Activated CD4-positive, CD25-positive, alpha-beta regulatory T cell treated with anti-CD3 and anti-CD28 coated beads, Interleukin-2, amount 50 U/mL, for 24 hours (primary cell): ENCODE measurements at regions not wholly inside any gene's neighbourhood (a gene's known extent, or its start where the extent isn't known, plus 50 kb on each side); places are given as distances from the start of the nearest gene placed in this dataset.
"Not testable (repeated sequence)": the region's sequence is repeated elsewhere in the genome, so short reads cannot be mapped to it uniquely, and the experiment has no call there.

Experiments used
- ATAC-seq, 2 donors: fragments of 150-1000 bp; cut with Tn5 transposase; one replicate each; pipeline ENCODE4 v1.10.0; 2021; ENCODE audit warnings: mild to moderate bottlenecking in 1 of 2, moderate library complexity in 1 of 2

DNA sequence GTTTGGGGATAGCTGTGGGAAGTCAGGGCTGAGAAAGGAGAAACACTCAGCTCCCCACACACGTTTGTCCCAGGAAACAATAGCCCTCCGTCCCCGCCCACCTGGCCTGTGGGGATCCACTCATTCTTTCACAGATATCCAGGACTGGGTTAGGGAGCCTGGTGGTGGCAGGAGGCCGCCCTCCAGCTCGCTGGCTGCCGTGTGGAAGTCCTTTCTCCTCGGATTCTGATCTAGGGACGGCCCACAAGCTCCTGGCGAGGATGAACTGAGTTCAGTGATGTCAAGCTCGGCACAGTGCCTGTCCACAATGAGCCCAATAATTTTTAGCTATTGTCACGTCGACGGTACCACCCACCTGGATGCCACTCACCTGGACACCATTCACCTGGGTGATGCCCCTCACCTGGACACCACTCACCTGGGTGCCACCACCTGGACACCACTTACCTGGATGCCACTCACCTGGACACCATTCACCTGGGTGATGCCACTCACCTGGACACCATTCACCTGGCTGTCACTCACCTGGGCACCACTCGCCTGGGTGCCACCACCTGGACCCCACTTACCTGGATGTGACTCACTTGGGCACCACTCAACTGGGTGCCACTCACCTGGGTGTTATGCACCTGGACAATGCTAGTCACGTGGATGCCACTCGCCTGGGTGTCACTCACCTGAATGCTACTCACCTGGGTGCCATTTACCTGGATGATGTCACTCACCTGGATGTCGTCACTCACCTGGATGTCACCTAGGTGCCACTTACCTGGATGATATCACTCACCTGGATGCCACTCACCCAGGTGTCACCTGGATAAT lies 172.5 kb upstream of the FOXF1 start:
- ATAC-seq, result no peak

GRCh38 chr16:86338403-86339115 lies 171.8 kb upstream of the FOXF1 start:
- ATAC-seq, result no peak

DNA sequence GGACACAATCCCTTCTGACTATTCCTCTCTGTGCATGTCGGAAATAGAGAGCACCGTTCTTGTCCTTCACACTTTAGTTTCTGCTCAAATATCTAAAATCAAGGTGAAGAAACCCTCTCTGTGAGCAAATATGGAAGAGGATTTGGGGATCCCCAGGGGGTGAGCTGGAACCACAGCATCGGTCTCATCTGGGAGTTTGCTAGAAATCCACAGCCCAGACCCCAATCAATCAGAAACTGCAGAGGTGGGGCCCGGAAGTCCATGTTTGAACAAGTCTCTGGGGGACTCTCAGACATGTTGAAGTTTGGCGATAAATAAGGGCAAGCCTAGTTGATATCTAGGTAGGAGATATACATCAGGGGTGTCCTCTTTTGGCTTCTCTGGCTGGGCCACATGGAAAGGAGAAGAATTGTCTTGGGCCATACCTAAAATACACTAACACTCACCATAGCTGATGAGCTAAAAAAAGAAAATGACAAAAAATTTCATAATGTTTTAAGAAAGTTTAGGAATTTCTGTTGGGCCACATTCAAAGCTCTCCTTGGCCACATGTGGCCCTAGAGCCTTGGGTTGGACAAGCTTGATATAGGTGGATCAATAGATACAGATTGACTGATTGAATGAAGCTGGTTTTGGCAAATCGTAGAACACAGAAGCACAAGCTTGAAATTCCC lies 168.0 kb upstream of the FOXF1 start:
- no peak for ATAC-seq

- ATAC-seq, result no peak
These were observed 167.1 kb upstream of the FOXF1 start for GRCh38 chr16:86343027-86343795.

DNA sequence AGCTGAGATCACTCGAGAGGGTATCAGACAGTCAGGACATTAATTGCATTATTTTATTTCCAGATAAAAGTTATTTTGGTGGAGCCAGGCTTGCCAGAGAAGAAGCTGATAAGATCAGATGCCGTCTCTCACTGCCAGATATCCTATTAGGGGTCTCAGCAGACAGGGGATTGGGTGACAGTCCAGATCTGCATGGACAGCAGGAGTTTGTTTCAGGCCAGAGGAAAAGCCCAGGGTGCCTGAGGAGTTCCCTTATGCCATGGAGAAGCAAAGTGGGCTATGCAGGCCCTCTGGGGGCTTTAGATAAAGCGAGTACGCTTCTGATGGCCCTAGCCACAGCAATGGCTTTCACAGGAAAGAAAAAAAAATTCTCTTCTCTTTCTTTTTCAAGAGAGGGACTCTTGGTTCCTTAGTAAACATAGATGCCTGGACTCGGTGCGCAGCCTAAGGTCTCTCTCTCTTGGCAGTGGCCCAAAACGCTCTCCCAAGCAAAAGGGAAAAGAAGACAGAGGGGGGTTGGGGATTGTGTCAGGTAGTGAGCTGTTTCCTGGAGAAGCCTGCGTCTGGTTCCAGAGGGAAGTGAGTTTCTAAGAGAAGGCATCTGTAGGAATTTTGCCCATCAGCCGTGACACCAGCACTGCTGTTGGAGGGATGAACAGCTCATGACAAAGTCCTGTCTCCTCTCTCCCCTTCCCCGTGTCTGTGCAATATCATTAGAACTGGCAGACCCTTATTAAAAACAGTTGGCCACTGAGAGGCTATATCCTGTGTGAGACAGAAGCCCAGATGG lies 166.3 kb upstream of the FOXF1 start:
- no peak for ATAC-seq

DNA sequence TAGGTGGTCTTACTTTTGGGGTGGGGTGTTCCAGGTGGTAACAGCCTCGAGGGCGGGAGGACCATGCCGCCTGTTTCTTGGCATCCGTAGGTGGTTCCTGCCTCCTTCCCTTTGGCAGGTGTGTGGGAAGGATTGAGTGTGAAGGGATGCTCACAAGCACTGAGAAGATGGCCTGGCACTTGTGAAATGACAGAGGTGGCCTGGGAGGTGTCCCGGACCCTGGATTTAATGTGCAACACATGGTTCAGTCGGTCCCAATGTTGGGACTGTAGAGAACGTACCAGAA lies 165.8 kb upstream of the FOXF1 start:
- no peak for ATAC-seq

DNA sequence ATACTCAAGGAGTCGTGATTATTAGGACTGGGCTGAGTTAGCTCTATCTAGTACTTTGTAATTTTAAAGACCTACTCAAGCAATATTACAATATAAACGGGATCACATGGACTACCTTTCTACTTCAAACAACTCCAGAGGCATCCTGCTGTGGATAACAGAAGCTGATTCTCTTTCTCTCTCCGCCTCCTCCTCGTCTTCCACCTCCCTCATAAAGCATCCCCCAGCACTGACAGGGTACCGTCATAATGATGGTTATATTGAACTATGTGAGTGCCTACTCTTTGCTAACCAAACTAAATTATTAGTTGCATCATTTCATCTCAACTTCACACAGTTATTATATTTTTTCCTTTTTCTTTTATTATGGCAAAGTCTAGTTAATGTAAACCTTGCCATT lies 165.4 kb upstream of the FOXF1 start:
- no peak for ATAC-seq

DNA sequence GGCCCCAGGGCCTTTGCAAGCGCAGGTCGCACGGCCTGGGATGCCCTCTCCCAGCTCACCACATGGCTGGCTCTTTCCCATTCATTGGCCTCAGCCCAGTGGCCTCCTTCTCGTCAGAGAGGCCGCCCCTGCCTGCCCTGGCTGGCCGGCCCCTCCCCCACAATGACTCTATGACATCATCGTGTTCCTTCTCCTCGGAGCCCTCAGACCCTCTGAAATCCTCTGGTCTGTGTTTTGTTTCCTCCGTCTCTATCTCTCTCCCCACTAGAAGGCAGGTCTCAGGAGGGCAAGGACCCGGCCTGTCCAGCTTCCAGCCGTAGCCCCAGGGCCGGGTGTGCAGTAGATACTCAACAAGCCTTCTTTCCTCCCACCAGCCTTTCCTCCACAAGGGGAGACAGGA lies 164.8 kb upstream of the FOXF1 start:
- ATAC-seq, result no peak

- ATAC-seq, result no peak
These were observed 164.3 kb upstream of the FOXF1 start for GRCh38 chr16:86346034-86346433.

- ATAC-seq, result no peak
These were observed 163.2 kb upstream of the FOXF1 start for GRCh38 chr16:86347090-86347489.

DNA sequence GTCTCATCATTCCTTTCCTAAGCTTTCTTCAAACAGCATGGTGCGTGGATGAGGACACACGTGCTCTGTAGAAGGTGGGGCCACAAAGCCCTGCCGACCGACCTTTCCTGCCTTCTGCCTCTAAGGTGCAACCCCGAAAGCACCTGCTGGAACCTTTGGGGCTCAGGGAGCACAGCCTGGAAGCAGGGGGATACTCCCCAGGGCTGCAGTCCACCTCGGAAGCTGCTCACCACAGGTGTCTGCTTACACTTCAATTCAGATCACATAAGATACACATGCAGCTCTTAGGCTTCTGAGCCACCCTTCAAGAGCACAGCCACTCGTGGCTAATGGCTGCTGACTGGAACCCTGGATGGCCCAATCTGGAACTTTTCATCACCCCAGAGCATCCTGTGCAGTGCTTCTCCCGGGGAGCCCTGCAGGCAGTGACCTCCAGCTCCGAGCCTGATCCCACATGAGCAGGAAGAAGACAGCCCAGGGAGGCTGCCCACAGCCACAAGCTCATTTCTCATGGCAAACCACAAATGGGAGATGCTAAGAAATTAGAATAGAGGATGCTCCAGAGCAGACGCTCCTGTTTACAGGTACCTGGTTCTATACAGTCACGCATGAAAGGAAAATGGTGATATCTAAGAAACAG lies 162.3 kb upstream of the FOXF1 start:
- ATAC-seq, result no peak

DNA sequence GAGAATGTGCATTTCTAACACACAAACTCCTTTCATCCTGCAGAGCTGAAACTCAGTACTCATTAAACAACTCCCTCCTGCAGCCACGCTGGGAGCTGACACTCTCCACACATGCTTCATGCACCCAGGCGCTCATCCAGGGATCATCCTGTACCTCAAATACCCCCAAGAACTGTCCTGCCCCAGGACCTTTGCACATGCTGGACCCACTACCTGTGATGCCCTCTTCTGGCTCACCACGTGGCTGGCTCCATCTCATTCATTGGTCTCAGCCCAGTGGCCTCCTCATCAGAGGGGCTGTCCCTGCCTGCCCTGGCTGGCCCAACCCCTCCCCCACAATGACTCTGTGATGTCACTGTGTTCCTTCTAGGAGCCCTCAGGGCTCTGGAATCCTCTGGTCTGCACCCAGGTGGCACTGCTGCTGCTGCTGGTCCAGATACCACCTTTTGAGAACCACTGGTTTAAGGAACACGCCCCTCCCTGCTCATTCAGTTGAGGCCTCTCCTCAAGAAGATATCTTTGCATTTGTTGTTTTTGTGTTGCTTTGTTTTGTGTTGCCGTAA lies 160.9 kb upstream of the FOXF1 start:
- ATAC-seq, result no peak

GRCh38 chr16:86350289-86350688 lies 160.0 kb upstream of the FOXF1 start:
- no peak for ATAC-seq

DNA sequence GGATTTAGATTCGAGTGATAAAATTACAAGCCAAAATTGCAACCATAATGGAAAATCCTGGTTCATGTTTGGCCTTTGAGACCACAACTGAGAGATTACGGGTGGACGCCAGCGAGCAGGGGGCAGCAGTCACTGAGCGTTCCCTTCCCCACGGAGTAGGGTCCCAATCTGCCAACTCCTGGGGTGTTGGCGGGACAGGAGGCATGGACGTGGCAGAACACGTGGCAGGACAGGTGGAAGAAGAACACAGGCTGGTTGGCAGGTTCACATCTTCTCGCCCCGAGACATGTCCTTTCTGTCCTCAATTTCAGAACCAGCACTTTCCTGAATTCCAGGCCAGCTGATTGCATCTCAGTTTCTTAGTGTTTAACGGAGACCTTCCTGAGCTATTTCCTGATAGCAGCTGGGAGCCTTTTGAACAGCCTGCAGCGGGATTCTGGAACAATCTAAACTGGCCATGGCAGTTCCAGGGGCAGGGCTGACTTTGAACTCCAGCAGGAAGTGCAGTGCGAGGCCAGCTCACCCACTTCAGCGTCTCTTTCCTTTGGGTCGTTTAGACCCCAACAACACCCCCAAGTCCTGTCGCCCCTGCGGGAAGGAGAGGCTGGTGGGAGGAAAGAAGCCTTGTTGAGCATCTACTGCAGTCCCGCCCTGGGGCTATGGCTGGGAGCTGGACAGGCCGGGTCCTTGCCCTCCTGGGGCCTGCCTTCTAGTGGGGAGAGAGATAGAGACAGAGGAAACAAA lies 159.1 kb upstream of the FOXF1 start:
- no peak for ATAC-seq

DNA sequence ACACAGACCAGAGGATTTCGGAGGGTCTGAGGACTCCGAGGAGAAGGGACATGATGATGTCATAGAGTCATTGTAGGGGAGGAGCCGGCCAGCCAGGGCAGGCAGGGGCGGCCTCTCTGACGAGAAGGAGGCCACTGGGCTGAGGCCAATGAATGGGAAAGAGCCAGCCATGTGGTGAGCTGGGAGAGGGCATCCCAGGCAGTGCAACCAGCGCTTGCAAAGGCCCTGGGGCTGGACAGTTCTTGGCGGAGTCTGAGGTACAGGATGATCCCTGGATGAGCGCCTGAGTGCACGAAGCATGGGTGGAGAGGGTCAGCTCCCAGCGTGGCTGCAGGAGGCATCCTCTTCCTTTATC lies 158.6 kb upstream of the FOXF1 start:
- not testable (repeated sequence) for ATAC-seq

- ATAC-seq, result no peak
These were observed 157.2 kb upstream of the FOXF1 start for GRCh38 chr16:86353148-86353547.

GRCh38 chr16:86353948-86354347 lies 156.4 kb upstream of the FOXF1 start:
- no peak for ATAC-seq

DNA sequence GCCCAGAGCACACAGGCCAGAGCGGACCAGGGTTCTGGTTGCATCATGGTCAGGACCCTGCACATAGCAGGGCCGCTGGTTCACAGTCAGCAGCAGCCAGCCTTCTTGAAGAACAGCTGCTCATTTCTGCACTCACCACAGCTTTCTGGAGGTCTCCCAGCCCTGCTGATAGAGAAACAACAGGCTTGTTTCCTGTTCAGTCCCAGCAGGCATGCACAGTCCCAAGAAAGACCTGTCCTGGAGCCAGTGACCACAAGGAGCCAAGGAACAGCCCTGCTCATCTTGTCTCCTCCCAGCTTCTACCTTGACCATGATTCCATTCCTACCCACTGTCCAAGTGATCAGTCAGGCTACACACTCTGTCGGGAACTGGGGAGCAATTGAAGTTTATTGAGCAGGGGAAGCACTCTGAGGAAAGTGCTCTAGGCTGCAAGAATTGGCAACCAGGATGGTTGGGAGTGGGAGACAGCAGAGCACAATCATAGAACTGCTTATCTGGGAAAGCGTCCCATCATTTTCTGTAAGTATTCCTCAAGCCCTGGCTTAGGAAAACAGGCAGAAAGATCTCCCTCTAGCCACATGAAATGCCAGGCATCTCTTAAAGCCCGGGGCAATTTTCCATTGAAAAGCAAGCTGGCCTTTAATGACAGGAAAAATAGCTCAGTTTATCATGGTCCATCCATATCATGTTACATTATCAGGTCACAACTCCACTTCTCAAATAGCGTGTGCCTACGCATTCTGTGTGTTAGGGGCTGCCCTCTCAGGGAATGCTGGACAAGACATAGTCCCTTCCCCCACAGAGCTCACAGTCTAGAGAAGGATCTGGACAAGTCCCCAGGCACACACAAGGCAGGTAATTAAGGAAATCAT lies 155.4 kb upstream of the FOXF1 start:
- ATAC-seq, result no peak

DNA sequence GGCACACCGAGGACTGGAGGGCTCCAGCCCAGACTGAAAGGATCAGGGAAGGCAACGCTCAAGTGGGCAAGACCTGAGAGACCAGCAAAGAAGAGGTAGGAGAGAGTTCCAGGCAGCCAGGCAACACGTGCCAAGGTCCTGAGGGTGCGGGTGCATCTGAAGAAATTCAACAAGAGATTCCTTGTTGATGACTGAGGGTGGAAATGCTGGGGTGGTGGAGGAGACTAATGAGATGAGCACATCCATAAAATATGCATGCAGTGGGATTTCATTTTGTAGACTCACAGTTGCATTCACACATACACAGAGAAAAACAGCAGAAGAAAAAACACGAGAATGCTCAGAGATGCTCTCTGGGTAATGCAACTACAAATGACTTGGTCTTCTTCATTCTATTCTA lies 154.8 kb upstream of the FOXF1 start:
- no peak for ATAC-seq

DNA sequence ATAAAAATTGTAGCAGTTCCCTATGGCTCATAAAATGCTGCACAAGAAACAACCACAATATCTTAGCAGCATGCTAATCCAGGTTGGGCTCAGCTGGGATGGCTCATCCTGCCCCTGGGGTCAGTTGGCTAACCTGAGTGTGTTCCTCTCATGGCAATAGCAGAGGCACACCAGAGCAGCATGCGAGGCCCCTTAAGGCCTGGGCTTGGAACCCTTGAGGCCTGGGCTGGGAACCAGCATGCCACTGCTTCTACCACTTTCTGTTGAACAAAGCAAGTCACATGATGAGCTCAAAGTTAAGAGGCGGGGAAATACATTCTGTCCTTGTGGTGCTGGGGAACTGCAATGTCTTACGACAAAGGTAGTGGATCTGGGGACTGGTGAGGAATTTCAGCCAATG lies 154.4 kb upstream of the FOXF1 start:
- ATAC-seq, result no peak
